ENCODE measurements at regions not wholly inside any gene's neighbourhood (a gene's known extent, or its start where the extent isn't known, plus 50 kb on each side); places are given as distances from the start of the nearest gene placed in this dataset.

DNA sequence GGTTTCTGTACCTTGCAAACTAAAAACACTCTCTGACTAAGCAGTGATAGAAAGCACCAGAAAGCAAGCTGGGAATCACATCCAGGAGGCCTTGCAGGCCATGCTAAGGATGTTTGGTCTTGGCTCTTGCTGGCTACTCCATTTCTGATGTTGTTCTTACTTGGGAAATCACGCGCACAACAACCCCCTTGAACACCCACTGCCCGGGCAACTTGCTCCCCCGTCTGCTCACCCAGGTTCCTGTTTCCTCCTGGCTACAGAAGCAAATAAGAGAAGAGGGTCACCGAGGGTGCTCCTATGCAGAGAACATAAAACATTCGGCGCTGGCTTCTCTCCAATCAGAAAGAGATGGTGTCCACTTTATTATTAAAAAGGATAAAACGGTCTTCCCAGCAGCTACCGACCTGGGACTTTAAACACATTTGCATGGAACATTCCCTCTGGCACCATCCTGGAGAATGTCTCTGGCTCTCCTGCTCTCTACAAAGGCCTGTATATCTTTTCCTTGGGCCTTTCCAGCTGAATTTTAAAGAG, 271.2 kb upstream of the RPL38 start:
- no peak for DNase-seq (ENCODE audit: low read depth)

DNA sequence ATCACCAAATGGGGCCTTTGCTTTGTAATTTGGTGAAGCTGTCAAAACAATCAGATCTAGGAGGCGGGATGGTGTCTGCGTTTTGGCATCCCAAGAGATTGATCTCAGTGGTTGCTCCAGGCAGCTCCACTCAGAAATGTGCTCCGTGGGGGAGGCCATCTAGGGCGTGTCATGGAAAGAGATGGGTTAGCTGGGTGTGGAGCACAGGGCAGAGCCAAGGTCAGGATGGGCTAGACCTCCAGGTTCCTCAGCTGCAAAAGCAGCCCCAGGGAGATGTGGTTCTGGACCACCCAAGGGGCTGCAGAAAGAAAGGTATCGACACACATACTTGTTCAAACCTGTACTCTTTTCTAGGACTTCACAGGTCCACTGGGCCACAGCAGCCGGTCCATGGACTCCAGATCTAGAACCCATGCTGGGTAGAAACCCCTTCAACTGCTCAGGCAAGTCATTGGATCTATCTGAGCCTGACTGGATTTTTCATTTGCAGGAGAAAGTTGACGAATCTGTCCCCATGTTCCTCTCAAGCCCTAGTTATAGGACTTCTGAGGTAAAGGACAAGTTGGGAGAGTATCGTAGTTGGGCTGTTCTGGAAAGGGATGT, 270.2 kb upstream of the RPL38 start:
- no peak for DNase-seq (ENCODE audit: low read depth)

DNA sequence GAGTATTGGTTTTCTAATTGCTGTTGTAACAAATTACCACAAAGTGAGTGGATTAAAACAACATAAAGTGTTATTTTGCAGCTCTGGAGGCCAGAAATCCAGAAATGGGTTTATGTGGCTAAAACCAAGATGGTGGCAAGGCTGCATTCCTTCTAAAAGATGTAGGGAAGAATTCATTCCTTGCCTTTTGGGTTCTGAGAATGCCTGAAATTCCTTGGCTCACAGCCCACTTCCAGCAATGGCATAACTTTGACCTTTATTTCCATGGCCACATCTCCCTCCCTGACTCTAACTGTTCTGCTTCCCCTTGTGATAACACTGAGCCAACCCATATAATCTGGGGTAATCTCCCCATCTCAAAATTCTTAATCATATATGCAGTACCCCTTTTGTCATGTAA, 269.6 kb upstream of the RPL38 start:
- no peak for DNase-seq (ENCODE audit: low read depth)

DNA sequence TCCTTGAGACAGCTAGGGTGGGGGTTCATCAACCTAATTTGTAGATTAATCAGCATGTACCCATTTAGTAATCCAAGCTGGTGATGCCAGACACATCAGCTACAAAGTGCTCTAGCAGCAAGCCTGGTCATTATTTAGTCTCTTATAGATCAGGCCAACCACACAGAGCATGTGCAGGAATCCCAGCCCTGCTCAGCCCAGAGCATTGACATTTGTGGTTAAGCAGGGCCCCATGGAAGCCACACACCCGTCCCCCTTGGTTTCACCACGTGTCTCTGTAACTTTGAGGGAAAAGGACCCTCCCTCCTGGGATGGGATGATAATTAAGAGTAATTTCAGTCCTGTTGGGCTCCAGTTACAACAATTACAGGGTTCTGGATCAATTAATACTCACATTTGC, 268.8 kb upstream of the RPL38 start:
- DNase-seq (ENCODE audit: low read depth): no peak

DNA sequence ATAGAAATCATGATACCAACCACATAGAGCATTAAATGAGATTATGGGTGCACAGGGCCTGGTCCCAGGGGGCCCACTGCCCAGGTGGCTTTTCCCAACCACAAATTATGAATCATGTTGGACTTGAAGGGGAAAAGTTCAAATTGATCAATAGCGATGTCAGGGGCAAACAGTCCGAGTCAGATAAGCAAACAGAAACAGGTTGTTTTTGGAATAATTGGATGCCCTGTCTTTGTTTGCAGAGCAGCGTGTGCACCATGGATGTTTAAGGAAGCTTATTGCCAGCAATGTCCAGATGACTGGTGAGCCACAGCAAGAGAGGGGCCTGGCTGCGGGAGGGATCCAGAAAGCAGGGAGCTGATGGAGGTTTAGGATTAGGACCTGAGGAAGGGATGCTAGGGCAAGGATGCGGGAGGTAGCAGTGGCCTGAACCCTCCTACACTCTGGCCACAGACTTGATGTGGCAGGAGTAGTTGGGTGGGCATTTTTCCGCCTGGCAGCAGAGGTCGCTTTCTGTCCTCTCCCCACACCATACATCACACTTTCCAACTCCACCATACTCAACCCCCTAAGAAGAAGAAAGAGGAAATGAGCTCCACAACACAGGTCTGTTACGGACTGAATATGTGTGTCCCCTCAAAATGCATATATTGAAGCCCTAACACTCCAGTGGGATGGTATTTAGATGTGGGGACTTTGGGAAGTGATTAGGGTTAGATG, 266.4 kb upstream of the RPL38 start:
- no peak for DNase-seq (ENCODE audit: low read depth)

DNA sequence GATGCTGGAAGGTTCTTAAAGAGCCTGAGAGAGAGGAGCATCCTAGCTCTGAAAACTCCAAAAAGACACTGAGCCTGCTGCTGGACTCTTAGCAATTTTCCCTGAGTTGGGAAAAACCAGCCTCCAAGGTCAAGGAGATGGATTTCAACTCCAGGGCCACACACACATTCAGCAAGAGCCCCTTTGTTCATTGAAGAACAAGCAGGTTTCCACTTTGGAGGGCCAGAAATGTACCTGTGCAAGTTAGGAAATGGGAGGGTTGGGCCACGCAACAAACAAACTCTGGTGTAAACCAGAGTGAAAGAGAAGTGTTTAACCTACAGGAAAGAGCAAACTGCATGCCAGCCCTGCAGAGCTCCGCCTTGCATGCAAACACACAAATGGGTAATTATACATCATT, 264.8 kb upstream of the RPL38 start:
- DNase-seq (ENCODE audit: low read depth): no peak

DNA sequence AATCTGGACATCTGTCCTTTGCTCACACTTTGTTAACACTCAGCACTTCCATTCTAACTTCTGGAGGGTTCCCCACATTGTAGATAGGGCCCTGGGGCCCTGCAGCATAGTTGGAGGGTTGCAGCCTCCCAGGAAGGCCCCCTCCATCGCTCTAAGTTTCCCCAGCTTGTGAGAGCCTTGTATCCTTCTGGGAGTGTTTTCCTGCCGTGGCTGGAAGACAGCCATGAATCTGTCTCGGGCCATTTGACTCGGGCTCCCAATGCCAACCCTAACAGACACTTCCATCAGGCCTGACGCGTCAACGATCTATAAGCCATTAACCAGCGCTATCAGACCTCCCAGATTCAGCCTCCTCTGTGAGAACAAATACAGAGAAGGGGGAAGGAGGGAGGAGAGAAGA, 263.7 kb upstream of the RPL38 start:
- DNase-seq (ENCODE audit: low read depth): no peak

DNA sequence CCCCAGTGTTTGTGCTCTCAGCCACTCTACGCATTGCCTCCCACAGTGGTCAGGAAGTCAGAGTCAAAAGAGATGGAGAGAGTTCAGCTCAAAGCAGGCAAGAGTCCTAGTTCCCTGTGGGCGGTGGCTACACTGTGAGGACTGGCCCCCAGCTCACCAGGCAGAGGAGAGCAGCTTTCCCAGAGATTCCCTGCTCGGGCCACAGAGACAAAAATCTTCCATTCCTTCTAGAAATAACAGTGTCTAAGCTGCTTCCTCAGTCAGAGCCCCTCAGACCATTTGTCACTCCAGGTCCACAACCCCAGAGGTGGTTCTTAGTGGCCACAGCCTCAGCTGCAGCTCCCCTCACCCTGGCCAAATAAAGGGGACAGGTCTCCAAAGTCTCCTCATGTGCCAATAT, 263.0 kb upstream of the RPL38 start:
- DNase-seq (ENCODE audit: low read depth): no peak

DNA sequence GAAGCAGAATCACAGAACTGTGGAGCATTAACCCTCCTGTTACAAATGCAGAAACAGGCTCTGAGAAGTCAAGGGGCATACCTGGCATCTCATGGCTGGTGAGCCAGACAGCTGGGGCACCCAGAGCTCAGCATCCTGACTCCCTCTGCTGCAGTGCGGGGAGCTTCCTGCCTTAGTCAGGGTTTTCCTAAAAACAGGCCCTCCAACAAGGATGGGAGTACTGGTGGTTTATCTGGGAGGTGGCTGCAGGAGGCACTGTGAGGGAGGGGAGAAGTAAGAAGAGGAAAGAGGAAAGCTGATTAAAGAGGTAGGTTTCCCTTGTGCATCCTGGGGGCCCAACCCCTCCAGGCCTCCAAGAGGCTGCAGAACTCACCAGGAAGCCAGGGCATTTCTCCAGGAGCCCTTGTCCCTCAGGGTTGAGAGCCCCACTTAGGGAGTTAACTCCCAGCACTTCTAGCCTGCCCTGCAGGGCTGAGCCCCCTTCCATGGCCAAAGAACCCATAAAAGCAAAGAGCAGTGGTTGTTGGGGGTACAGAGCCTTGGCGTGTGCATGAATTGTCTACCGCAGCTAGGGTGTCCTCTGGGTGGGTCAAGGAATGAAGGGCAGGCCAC, 261.5 kb upstream of the RPL38 start:
- no peak for DNase-seq (ENCODE audit: low read depth)

DNA sequence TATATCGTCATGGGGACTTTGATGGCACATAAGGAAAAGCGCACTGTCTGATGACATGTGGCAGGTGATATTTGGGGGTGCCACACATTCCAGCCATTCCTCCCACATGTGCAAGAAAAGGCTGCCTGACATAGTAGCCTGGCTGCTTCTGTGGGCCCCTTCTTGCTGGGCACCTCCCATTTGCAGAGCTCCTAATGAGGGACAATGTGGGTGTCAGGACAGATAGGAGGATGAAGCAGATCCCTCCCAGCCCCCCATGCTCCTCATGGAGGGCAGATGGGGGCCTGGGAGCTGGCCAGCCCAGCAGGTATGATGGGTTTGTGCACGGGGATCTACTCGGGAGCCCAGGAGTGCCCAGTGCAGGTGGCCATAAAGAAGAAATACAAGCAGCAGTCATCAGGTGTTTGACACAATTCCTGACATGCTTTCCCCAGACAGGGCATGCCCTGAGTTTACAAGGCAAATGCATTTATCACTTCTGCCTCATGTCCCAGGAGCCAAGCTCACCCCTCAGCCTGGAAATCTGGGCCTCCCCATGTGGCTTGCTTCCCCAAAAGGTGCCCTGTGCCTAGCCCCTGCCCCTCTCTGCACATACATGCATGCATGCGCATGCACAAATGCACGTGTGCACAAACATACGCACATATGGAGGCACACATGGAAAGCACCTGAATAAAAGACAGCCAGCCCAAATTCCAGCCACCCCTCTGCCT, 260.6 kb upstream of the RPL38 start:
- DNase-seq (ENCODE audit: low read depth): no peak

DNA sequence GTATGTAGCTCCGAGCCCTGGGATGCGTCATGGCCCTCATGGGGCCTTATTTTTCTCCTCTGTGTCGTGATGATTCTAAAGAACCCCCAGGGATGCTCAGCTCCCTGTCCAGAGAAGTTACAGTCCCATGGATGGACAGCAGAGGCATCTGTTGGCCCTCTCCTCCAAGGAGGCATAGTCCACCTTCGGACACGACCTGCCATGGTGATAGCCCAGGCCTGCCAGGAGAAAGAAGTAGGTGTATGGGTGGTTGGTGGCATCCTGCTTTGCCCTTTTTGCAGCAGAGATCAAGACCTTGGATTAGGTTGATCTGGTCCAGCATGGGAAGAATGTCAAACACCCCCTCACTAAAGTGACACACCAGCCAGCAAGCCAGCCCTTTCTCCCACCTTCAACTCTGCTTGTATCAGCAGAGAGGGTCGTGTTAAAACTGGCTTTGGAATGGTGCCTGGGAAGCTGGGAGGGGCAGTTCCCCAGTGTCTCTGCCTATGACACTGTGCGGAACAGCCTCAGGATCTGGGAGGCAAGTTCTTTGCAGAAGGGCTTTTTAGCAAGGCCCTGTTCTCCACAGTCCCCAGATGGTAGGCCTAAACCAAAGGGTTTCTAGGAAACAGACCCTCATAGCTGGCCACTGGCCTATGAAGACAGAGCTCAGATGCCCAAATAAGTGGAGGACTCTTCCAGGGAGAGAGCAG, 259.9 kb upstream of the RPL38 start:
- no peak for DNase-seq (ENCODE audit: low read depth)

DNA sequence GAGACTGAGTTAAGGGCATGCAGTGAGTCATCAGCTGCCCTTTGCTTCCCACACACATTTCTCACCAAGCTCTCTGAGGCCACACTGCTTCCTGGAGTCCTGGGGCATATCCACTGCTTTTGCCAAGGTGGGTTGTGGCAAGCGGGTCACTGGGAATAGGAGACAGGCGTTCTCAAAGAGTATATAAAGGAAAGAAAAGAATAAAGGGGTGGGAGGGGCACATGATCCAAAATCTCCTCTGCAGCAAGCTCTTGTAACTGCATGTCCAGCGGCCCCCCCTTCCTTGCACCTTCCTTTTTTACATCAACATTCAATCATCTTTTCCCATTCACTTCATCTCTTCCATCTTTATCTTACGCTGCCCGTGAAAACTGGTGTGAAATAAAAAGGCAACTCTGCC, 259.1 kb upstream of the RPL38 start:
- no peak for DNase-seq (ENCODE audit: low read depth)

DNA sequence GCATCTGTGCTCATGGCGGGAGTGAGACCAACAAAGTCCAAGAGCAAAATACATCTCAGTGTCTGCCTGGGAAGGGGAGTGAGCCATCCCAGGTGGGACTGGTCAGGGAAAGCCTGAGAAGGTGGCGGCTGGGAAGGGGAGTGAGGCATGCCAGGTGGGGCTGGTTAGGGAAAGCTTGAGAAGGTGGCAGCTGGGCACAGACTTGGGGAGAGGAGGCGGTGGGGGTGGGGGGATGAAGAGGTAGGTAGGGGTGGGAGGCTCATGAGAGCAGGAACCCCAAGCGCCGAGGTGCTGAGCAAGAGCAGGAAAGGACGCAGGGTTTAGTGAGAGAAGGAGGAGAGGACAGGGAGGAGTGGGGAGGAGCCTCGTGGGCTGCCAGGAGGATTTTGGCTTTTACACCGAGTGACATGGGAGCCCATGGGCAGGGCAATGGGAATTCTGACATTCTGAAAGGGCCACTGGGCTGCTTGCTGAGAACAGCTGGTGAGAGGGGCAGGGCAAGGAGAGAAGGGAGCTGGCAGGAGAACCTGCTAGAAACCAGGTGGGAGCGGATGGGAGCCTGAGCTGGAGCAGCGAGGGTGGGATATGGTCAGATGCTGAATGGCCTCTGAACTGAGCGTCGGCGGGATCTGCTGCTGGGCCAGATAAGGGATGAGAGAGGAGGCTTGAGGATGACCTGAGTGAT, 256.1 kb upstream of the RPL38 start:
- DNase-seq (ENCODE audit: low read depth): no peak

DNA sequence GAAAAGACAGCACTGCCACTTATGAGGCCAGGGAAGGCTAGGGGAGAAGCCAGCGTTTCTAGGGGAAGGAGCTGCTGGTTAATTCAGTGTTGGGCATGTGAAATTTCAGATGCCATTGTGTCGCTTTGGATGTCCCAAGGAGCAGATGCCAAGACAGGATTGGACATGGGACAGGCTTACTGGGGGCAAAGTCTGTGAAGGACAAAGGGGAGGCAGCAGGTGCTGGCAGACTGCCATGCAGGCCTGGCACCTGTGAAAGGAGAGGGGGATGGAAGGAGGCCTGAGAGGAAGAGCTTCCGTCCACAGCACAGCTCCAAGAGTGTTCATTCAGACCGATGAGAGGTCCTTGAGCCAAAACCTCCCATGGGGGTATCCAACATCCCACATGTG, 255.5 kb upstream of the RPL38 start:
- DNase-seq (ENCODE audit: low read depth): no peak

DNA sequence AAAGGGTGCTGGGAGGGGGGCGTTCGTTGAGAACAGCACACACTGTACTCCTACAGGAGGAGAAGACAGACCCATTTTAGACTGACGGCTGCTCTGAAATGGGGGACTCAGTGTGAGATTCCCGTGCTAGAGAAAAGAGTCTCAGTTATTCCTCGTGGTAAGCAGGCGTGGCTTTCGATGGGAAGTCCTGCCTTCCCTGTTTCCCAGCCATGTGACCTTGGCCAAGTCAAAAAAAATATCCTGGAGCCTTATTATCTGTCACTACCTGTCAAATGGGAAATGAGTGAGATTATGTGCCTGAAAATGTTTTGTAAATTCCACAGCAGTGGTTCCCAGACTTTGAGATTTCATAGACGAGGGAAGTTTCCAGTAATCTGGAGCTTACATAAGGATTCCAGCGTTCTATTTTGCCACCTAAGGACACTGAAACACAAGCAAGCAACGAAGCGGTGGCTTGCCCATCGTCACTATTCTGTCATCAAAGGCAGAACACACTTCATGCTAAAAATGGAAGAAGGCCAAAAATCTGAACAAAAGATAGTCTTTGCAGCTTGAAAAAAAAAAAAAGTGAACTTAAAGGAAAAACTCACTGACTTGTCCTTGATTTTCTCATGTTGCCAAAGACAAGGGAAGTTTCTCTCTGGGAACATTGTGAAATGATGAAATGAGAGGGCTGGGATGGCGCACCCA, 253.4 kb upstream of the RPL38 start:
- no peak for DNase-seq (ENCODE audit: low read depth)

DNA sequence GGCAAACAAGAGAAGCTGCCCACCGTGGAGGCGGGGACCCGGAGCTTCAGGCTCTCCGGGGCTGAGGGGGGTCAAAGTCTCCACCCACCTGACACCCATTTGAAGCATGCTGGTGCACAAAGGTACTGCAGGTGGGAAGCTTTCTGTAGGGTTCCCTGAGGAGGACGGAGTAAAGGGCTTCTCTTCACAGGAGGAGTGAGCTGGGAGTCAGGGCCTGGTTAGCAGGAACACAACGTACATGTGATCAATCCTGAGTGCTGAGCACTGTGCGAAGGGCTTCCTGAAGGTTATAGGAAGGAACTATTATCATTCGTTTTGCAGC, 252.9 kb upstream of the RPL38 start:
- no peak for DNase-seq (ENCODE audit: low read depth)

DNA sequence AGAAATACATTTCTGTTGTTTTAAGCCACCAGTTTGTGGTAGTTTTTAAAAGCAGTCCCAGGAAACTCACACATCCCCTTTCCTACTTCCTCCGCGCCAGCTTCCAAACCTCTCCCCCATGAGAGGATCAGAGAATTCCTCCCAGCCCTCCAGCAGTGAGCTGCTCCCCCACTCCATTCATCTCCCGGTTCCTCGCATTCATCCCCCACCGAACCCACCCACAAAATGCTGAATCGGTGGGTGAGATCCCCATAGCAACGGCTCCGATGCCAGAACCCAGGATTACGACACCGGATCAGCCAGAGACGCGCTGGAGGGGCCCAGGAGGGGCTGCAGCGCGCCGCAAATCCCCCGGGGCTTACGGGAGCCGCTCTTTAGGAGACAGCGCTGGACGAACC, 251.4 kb upstream of the RPL38 start:
- DNase-seq (ENCODE audit: low read depth): no peak

DNA sequence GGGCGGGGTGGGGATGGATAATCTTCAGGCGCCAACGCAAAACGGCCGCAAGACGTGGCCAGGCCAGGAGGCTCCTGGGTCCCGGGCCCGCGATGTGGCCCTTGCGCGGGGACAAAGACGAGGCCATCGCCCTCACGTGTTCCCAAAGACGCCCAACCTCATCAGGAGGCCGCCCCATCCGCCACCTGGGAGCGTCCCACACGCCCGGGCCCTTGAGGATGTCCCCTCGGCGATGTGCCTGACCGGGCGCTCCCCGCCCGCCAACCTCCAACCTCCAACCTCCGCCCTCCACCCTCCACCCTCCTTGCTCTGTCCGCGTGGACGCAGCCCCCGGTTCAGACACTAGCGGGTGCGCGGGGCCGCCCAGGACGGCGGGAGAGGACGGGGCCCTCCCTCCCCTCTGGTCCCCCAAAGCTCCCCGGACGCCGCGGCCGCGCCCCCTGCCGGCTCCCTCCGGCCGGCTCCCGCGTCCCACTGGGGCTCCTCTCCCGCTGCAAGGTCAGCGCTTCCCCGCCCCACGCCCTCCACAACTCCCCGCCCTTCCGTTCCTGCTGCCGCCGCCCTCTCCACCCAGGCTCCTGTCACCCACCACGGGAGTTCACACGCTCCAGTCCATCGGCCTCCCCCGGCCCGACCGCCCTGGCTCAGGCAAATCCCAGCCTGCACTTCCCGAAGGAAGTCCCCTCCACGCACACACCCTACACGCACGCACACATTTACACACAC, 250.8 kb upstream of the RPL38 start:
- no peak for DNase-seq (ENCODE audit: low read depth)

DNA sequence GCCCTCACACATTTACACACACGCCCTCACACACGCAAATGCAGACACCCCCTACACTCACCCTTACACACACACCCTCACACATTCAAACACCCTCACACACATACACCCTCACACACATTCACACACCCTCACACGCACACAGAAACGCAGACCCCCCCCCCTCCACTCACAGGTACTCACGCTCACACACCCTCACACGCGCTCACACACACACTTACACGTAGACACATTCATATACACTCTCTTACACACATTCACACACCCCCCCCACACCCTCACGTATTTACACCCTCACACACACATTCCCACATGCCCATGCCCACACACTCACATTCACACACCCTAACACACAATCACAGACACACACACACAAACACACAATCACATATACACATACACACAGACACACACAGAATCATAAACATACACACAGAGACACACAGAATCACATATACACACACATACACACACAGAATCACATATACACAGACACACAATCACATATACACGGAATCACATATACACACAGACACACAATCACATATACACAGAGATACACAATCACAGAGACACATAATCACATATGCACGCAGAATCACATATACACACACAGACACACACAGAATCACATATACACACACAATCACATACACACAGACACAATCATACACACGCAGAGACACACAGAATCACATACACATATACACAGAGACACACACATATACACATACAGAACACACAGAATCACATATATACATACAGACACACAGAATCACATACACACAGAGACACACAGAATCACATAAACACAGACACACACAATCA, 250.1 kb upstream of the RPL38 start:
- DNase-seq (ENCODE audit: low read depth): no peak

DNA sequence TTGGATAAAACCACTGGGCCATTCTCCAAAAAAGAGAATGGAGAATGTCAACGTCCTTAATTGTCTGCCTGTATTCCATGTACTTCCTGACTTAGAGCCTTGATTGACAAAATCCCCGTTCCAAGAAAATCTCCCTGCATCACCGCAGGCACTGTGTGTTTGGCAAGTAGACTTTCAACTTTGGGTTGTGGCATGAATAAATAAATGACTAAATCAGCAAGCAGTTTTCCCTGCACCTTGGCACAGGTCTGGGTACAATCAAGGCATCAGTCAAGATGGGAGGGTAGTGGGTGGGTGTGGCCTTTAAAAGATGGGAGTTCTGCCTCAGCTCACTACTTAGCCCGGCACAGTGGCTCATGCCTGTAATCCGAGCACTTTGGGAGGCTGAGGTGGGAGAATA, 248.5 kb upstream of the RPL38 start:
- DNase-seq (ENCODE audit: low read depth): no peak
